ENCODE measurements at regions not wholly inside any gene's neighbourhood (a gene's known extent, or its start where the extent isn't known, plus 50 kb on each side); places are given as distances from the start of the nearest gene placed in this dataset.

- no peaks in the 10 kb centered on the region for H3K36me3 ChIP-seq (ENCODE audit: insufficient read depth, low read length)
- H3K4me2 ChIP-seq (ENCODE audit: low read length) = no peak overlapping the region
- H3K9ac ChIP-seq (ENCODE audit: low read length) = no peak overlapping the region
- H4K20me1 ChIP-seq (ENCODE audit: insufficient read depth) = no peaks in the 10 kb centered on the region
- TF ChIP-seq TAF1 (IDR thresholded peaks at IDR 0.05; ENCODE audit: low read depth) (no peak), MXI1 (conservative IDR thresholded peaks at IDR 0.05; ENCODE audit: poor library complexity, severe bottlenecking) (no peak), REST (IDR thresholded peaks at IDR 0.05; ENCODE audit: borderline replicate concordance) (no peak), SMC3 (conservative IDR thresholded peaks at IDR 0.05; ENCODE audit: poor library complexity) (no peak), POLR2AphosphoS5 (IDR thresholded peaks at IDR 0.05) (no peak), EZH2 (IDR thresholded peaks at IDR 0.05; ENCODE audit: borderline replicate concordance, insufficient read depth, low read length, poor library complexity, severe bottlenecking) (no peak), EP300 (conservative IDR thresholded peaks at IDR 0.05; ENCODE audit: poor library complexity, severe bottlenecking) (no peak), RAD21 (conservative IDR thresholded peaks at IDR 0.05) (no peak), CTCF (IDR thresholded peaks at IDR 0.05; ENCODE audit: poor library complexity, severe bottlenecking) (no peak)
- no peaks in the 10 kb centered on the region for H3K9me3 ChIP-seq (ENCODE audit: low read length)
- H3K27me3 ChIP-seq (ENCODE audit: insufficient read depth, low read depth, low read length) = no peaks in the 10 kb centered on the region
- no peaks in the 10 kb centered on the region for H3K79me2 ChIP-seq (replicated peaks; ENCODE audit: insufficient read depth, low read length)
- H3K9me2 ChIP-seq (ENCODE audit: insufficient read depth, low read length) = no peaks in the 10 kb centered on the region
- H2AFZ ChIP-seq (ENCODE audit: low read depth, low read length) = no peak overlapping the region
- no peak overlapping the region for H3K4me3 ChIP-seq (ENCODE audit: low read length)
- H3F3A ChIP-seq (ENCODE audit: insufficient read depth, low read length, poor library complexity, severe bottlenecking) = no peaks in the 10 kb centered on the region
- no peak overlapping the region for H3K27ac ChIP-seq (ENCODE audit: low read length)
Measured at GRCh38 chr11:121780971-121781370, 328.2 kb upstream of the SORL1-AS1 start.

GRCh38 chr11:121777056-121777455 lies 324.3 kb upstream of the SORL1-AS1 start:
- H3K4me2 ChIP-seq (ENCODE audit: low read length) = no peak overlapping the region
- no peak overlapping the region for H2AFZ ChIP-seq (ENCODE audit: low read depth, low read length)

More at GRCh38 chr11:121777056-121777455, 324.3 kb upstream of the SORL1-AS1 start:
- Histone ChIP-seq H3K4me3 (ENCODE audit: low read length) (no peak overlapping the region), H3K9ac (ENCODE audit: low read length) (no peak overlapping the region), H3K27ac (ENCODE audit: low read length) (no peak overlapping the region), H3F3A (ENCODE audit: insufficient read depth, low read length, poor library complexity, severe bottlenecking) (no peaks in the 10 kb centered on the region), H3K27me3 (ENCODE audit: insufficient read depth, low read depth, low read length) (no peaks in the 10 kb centered on the region), H3K79me2 (replicated peaks; ENCODE audit: insufficient read depth, low read length) (no peaks in the 10 kb centered on the region), H3K36me3 (ENCODE audit: insufficient read depth, low read length) (no peaks in the 10 kb centered on the region), H3K9me2 (ENCODE audit: insufficient read depth, low read length) (no peaks in the 10 kb centered on the region), H4K20me1 (ENCODE audit: insufficient read depth) (no peaks in the 10 kb centered on the region), H3K9me3 (ENCODE audit: low read length) (no peaks in the 10 kb centered on the region)
- no peak for TF ChIP-seq TAF1 (IDR thresholded peaks at IDR 0.05; ENCODE audit: low read depth)
- no peak for TF ChIP-seq POLR2AphosphoS5 (IDR thresholded peaks at IDR 0.05)
- TF ChIP-seq CTCF (IDR thresholded peaks at IDR 0.05; ENCODE audit: poor library complexity, severe bottlenecking) = no peak
- TF ChIP-seq REST (IDR thresholded peaks at IDR 0.05; ENCODE audit: borderline replicate concordance) = no peak
- TF ChIP-seq RAD21 (conservative IDR thresholded peaks at IDR 0.05) = no peak
- TF ChIP-seq SMC3 (conservative IDR thresholded peaks at IDR 0.05; ENCODE audit: poor library complexity) = no peak
- TF ChIP-seq MXI1 (conservative IDR thresholded peaks at IDR 0.05; ENCODE audit: poor library complexity, severe bottlenecking) = no peak
- no peak for TF ChIP-seq EP300 (conservative IDR thresholded peaks at IDR 0.05; ENCODE audit: poor library complexity, severe bottlenecking)
- TF ChIP-seq EZH2 (IDR thresholded peaks at IDR 0.05; ENCODE audit: borderline replicate concordance, insufficient read depth, low read length, poor library complexity, severe bottlenecking) = no peak

All from neural cell (in vitro differentiated cells).